ENCODE measurements at regions not wholly inside any gene's neighbourhood (a gene's known extent, or its start where the extent isn't known, plus 50 kb on each side); places are given as distances from the start of the nearest gene placed in this dataset.

DNA sequence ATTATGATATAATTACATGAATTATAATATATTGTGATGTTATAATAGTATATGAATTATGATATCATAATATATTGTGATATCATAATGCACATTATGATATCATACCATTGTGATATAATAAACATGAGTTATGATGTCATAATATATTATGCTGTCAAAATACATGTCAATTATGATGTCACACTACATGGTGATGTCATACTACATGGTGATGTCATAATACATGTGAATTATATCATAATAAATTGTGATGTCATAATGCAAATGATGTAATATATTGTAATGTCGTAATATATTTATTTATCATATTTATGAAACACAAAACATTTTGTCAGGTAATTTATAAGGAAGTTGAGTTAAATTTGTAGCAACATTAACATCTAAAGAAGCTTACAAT lies 1950.1 kb downstream of the TP53TG3F start:
- ATAC-seq (ENCODE audit: low read depth) (no peak), DNase-seq (no peak)
- Histone ChIP-seq H3K79me2 (ENCODE audit: control insufficient read depth, insufficient read depth, low read length) (no peaks in the 10 kb centered on the region), H3K27me3 (replicated peaks in 1 of 4; ENCODE audit: control extremely low read depth in 1 of 4, control insufficient read depth in 3 of 4, insufficient read depth in 4 of 4, low read length in 3 of 4) (no peaks in the 10 kb centered on the region), H3K4me1 (ENCODE audit: control insufficient read depth in 2 of 2, insufficient read depth in 2 of 2, low read length in 2 of 2) (no peaks in the 10 kb centered on the region), H3K36me3 (replicated peaks in 1 of 2; ENCODE audit: control extremely low read depth in 1 of 2, control insufficient read depth in 1 of 2, extremely low read depth in 1 of 2, insufficient read depth in 2 of 2, low read length in 1 of 2) (no peaks in the 10 kb centered on the region), H2AFZ (ENCODE audit: insufficient read depth, low read depth, low read length, poor library complexity, severe bottlenecking) (no peak overlapping the region), H3K9me3 (ENCODE audit: control extremely low read depth in 1 of 3, control insufficient read depth in 2 of 3, insufficient read depth in 1 of 3, low read length in 2 of 3) (peaks cover 0 to 13% (median 2%) of the 10 kb centered on the region in 3 donors), H3K27ac (ENCODE audit: low read length in 2 of 2) (no peak overlapping the region), H3K4me3 (ENCODE audit: control extremely low read depth in 1 of 5, extremely low read depth in 1 of 5, insufficient read depth in 1 of 5, low read depth in 2 of 5, low read length in 4 of 5) (no peak overlapping the region), H4K20me1 (ENCODE audit: control insufficient read depth, insufficient read depth, low read length, poor library complexity, severe bottlenecking) (no peaks in the 10 kb centered on the region), H3K9ac (ENCODE audit: low read length) (no peak overlapping the region), H3K4me2 (replicated peaks; ENCODE audit: low read depth, low read length, poor library complexity, severe bottlenecking) (no peak overlapping the region)
- CTCF ChIA-PET, result no interaction called here
- POLR2A ChIA-PET, result no interaction called here
- Mint-ChIP-seq H3K27me3 (no peaks in the 10 kb centered on the region), H3K4me1 (no peaks in the 10 kb centered on the region), H3K9me3 (ENCODE audit: insufficient read depth) (peaks cover 13% of the 10 kb centered on the region), H3K27ac (no peak overlapping the region), H3K4me3 (no peak overlapping the region)
- no CpG with 5 or more reads among the region's 1 CpG for WGBS (ENCODE audit: insufficient coverage)
- intact Hi-C loops (cut with micrococcal nuclease), result no loop called here
- TF ChIP-seq, protein P1, sequence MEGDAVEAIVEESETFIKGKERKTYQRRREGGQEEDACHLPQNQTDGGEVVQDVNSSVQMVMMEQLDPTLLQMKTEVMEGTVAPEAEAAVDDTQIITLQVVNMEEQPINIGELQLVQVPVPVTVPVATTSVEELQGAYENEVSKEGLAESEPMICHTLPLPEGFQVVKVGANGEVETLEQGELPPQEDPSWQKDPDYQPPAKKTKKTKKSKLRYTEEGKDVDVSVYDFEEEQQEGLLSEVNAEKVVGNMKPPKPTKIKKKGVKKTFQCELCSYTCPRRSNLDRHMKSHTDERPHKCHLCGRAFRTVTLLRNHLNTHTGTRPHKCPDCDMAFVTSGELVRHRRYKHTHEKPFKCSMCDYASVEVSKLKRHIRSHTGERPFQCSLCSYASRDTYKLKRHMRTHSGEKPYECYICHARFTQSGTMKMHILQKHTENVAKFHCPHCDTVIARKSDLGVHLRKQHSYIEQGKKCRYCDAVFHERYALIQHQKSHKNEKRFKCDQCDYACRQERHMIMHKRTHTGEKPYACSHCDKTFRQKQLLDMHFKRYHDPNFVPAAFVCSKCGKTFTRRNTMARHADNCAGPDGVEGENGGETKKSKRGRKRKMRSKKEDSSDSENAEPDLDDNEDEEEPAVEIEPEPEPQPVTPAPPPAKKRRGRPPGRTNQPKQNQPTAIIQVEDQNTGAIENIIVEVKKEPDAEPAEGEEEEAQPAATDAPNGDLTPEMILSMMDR (IDR thresholded peaks at IDR 0.05), result no peak

- ATAC-seq (ENCODE audit: low read depth) (no peak), DNase-seq (no peak)
- no peaks in the 10 kb centered on the region for H3K27me3 ChIP-seq (replicated peaks in 1 of 4; ENCODE audit: control extremely low read depth in 1 of 4, control insufficient read depth in 3 of 4, insufficient read depth in 4 of 4, low read length in 3 of 4)
- H3K27ac ChIP-seq (ENCODE audit: low read length in 2 of 2), result no peak overlapping the region
- no peaks in the 10 kb centered on the region for H3K4me1 ChIP-seq (ENCODE audit: control insufficient read depth in 2 of 2, insufficient read depth in 2 of 2, low read length in 2 of 2)
- Mint-ChIP-seq H3K27ac (no peak overlapping the region), H3K4me3 (no peak overlapping the region), H3K4me1 (no peaks in the 10 kb centered on the region), H3K27me3 (no peaks in the 10 kb centered on the region), H3K9me3 (ENCODE audit: insufficient read depth) (peaks cover 16% of the 10 kb centered on the region)
- no peaks in the 10 kb centered on the region for H3K79me2 ChIP-seq (ENCODE audit: control insufficient read depth, insufficient read depth, low read length)
- H2AFZ ChIP-seq (ENCODE audit: insufficient read depth, low read depth, low read length, poor library complexity, severe bottlenecking), result no peak overlapping the region
- intact Hi-C loops (cut with micrococcal nuclease), result no loop called here
- ChIA-PET POLR2A (no interaction called here), CTCF (interaction anchor here (0.8 kb wide), 1 partner anchor 10 kb away, joined by 3 read pairs; no protein-coding TSS in a partner anchor)
- H4K20me1 ChIP-seq (ENCODE audit: control insufficient read depth, insufficient read depth, low read length, poor library complexity, severe bottlenecking), result no peaks in the 10 kb centered on the region
- H3K4me3 ChIP-seq (ENCODE audit: control extremely low read depth in 1 of 5, extremely low read depth in 1 of 5, insufficient read depth in 1 of 5, low read depth in 2 of 5, low read length in 4 of 5), result no peak overlapping the region
- no peak for TF ChIP-seq EZH2 (IDR thresholded peaks at IDR 0.05; ENCODE audit: borderline replicate concordance, insufficient read depth, low read depth, low read length, poor library complexity, severe bottlenecking)
- TF ChIP-seq, protein P1 (IDR thresholded peaks at IDR 0.05), result no peak
- H3K4me2 ChIP-seq (replicated peaks; ENCODE audit: low read depth, low read length, poor library complexity, severe bottlenecking), result no peak overlapping the region
- H3K9ac ChIP-seq (ENCODE audit: low read length), result no peak overlapping the region
- no peaks in the 10 kb centered on the region for H3K36me3 ChIP-seq (replicated peaks in 1 of 2; ENCODE audit: control extremely low read depth in 1 of 2, control insufficient read depth in 1 of 2, extremely low read depth in 1 of 2, insufficient read depth in 2 of 2, low read length in 1 of 2)
- peaks cover 0 to 18% (median 2%) of the 10 kb centered on the region in 3 donors for H3K9me3 ChIP-seq (ENCODE audit: control extremely low read depth in 1 of 3, control insufficient read depth in 2 of 3, insufficient read depth in 1 of 3, low read length in 2 of 3)
Measured at GRCh38 chr16:35410438-35410837, 1951.0 kb downstream of the TP53TG3F start.

Measured in B cell (primary cell).